ENCODE measurements at regions not wholly inside any gene's neighbourhood (a gene's known extent, or its start where the extent isn't known, plus 50 kb on each side); places are given as distances from the start of the nearest gene placed in this dataset.

DNA sequence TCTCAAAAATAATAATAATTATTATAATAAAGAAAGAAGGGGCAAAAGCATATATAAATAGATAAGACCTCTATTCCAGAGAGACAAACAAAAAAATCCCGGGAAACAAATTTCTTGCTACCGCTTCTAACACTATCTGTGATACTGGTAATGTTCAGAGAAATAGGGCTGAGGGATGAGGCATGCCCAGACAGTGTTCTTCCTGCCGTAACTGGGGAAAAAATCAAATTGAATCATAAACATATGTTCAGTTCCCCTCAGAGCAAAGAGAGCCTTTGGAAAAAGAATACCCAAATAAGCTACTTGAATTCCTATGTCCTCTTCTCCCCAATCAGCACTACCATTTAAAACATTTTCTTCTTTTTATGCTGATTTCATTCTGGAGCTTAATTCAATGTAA lies 688.0 kb downstream of the KCNJ2 start:
- TF ChIP-seq, protein P1, sequence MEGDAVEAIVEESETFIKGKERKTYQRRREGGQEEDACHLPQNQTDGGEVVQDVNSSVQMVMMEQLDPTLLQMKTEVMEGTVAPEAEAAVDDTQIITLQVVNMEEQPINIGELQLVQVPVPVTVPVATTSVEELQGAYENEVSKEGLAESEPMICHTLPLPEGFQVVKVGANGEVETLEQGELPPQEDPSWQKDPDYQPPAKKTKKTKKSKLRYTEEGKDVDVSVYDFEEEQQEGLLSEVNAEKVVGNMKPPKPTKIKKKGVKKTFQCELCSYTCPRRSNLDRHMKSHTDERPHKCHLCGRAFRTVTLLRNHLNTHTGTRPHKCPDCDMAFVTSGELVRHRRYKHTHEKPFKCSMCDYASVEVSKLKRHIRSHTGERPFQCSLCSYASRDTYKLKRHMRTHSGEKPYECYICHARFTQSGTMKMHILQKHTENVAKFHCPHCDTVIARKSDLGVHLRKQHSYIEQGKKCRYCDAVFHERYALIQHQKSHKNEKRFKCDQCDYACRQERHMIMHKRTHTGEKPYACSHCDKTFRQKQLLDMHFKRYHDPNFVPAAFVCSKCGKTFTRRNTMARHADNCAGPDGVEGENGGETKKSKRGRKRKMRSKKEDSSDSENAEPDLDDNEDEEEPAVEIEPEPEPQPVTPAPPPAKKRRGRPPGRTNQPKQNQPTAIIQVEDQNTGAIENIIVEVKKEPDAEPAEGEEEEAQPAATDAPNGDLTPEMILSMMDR (IDR thresholded peaks at IDR 0.05), result no peak
- TF ChIP-seq NR3C1 (CRISPR knock-in tag; conservative IDR thresholded peaks at IDR 0.05; ENCODE audit: low read depth) (no peak), JUN (CRISPR knock-in tag; IDR thresholded peaks at IDR 0.05) (no peak), ZNF138 (CRISPR knock-in tag; conservative IDR thresholded peaks at IDR 0.05) (no peak)
- TF ChIP-seq, protein P2, sequence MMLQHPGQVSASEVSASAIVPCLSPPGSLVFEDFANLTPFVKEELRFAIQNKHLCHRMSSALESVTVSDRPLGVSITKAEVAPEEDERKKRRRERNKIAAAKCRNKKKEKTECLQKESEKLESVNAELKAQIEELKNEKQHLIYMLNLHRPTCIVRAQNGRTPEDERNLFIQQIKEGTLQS (CRISPR knock-in tag; conservative IDR thresholded peaks at IDR 0.05), result no peak
